ENCODE measurements at regions not wholly inside any gene's neighbourhood (a gene's known extent, or its start where the extent isn't known, plus 50 kb on each side); places are given as distances from the start of the nearest gene placed in this dataset.

GRCh38 chr12:116353958-116354357, 76.5 kb upstream of the MED13L start:
- no peak for DNase-seq (ENCODE audit: low read depth)
- no peak for TF ChIP-seq CTCF (IDR thresholded peaks at IDR 0.05; ENCODE audit: insufficient read depth, low read depth, low read length, missing control alignments)
- no peak overlapping the region for H3K4me3 ChIP-seq (ENCODE audit: low read length)

- DNase-seq (ENCODE audit: low read depth) = no peak
- no peak for TF ChIP-seq CTCF (IDR thresholded peaks at IDR 0.05; ENCODE audit: insufficient read depth, low read depth, low read length, missing control alignments)
- H3K4me3 ChIP-seq (ENCODE audit: low read length) = no peak overlapping the region
Measured at GRCh38 chr12:116354534-116354933, 77.0 kb upstream of the MED13L start.

- TF ChIP-seq CTCF (IDR thresholded peaks at IDR 0.05; ENCODE audit: insufficient read depth, low read depth, low read length, missing control alignments) = no peak
- DNase-seq (ENCODE audit: low read depth) = no peak
- no peak overlapping the region for H3K4me3 ChIP-seq (ENCODE audit: low read length)
Measured at GRCh38 chr12:116354950-116355783, 77.7 kb upstream of the MED13L start.

GRCh38 chr12:116358536-116358892, 81.0 kb upstream of the MED13L start:
- DNase-seq (ENCODE audit: low read depth) = no peak
- TF ChIP-seq CTCF (IDR thresholded peaks at IDR 0.05; ENCODE audit: insufficient read depth, low read depth, low read length, missing control alignments) = no peak
- H3K4me3 ChIP-seq (ENCODE audit: low read length) = no peak overlapping the region

GRCh38 chr12:116358893-116359761, 81.6 kb upstream of the MED13L start:
- no peak overlapping the region for H3K4me3 ChIP-seq (ENCODE audit: low read length)
- TF ChIP-seq CTCF (IDR thresholded peaks at IDR 0.05; ENCODE audit: insufficient read depth, low read depth, low read length, missing control alignments) = no peak
- DNase-seq (ENCODE audit: low read depth) = peak; percentile 90

- TF ChIP-seq CTCF (IDR thresholded peaks at IDR 0.05; ENCODE audit: insufficient read depth, low read depth, low read length, missing control alignments) = no peak
- DNase-seq (ENCODE audit: low read depth) = no peak
- no peak overlapping the region for H3K4me3 ChIP-seq (ENCODE audit: low read length)
Measured at GRCh38 chr12:116360579-116361413, 83.3 kb upstream of the MED13L start.

All from epithelial cell of esophagus (primary cell).